ENCODE measurements at regions not wholly inside any gene's neighbourhood (a gene's known extent, or its start where the extent isn't known, plus 50 kb on each side); places are given as distances from the start of the nearest gene placed in this dataset.

DNA sequence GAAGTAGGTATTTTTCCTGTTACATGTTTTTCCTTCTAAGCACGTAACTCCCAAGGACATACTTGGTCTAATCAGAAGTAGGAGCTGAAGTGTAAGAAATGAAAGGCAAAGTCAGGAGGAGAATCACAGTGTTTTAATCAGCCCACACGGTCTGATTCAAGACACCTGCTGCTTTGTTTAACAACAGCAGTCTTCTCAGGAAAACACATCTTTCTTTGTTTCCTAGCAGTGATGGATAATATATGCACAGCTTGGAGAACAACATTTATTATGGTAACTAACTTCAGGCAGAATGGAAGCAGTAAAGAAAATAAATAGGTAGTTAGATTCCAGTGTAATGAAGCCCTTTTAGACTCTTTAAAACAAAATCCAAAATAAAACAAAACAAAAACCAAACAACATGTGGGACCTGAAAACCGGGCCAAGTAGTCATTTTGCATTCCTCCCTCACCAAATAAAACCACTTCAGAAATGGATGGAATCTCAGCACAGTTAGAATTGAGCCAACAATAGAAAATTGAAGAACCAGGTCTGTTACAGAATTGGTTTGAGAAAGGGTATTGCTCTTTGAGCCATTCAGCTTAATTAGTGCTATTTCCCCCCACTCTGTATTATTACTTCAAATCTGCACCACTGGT lies 61.1 kb upstream of the UGP2 start:
- DNase-seq, result no peak

DNA sequence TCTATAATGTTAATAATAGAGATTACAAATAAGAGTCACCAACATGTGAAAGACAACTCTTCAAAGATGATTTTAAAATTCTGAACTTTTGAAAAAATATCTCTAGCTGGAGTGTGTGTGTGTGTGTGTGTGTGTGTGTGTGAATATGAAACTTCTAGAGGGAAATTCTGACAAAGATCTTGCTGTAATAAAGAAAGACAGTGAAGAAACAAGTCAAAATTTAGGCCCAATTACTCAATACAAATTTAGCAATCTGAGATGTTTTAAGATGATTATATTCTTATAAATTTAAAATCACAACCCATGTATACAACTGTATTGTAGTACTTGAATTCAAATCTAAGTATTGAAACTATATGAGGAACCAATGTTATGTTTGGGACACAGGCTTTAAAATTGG lies 57.2 kb upstream of the UGP2 start:
- no peak for DNase-seq

- DNase-seq, result no peak
Observed at GRCh38 chr2:63785096-63785495, 56.6 kb upstream of the UGP2 start.

- peak; percentile 25 for DNase-seq
Observed at GRCh38 chr2:63786471-63786870, 55.2 kb upstream of the UGP2 start.

- peak; percentile 27 for DNase-seq
Observed at GRCh38 chr2:63788071-63788470, 53.6 kb upstream of the UGP2 start.

DNA sequence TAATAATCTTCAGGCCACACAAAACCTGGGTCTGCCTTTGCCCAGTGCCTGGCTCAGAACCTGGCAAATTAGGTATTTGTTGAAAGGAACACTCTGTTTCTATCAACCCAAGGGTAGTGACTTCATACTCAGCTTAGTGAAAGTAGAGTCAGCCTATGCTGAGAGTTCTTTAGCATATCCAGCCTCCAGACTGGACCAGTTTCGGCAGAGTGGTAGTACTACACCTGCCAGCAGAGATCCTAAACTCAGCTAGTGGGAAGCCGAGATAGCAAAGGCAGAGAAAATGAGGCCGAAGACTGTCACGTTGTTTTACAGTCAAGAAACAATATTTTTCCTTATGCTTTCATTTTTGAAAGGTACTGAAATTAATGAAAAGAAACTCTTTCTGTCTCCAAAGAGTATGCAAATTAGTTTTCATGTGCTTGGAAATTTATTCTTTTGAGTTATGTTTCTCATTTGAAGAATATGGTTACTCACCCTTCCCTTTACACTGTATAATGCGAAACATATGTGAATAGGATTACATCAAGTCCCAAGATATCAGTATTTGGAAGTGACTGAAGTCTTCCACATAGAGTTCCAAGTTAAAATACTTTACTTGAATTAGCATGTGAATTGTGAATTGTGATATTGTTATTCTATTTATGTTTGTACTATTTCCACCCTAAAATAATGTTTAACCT lies 52.2 kb upstream of the UGP2 start:
- DNase-seq, result peak; percentile 85

DNA sequence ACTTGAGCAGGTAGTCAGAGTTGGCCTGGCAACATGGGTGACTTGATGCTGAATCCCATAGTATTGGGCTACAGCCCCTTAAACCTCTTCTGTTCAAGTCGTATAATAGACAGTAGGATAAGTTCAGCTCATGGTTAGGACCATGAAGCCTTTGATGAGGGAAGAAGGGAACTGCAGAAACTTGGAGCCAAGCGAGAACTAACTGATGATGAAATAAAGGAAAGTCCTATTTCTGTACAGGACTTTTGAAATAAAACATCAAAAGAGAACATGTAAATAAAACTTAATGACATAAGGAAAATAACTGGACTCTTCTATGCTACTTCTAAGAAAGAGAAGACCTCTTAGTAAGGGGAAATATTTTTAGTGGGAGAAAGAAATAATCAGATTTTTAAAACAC lies 51.2 kb upstream of the UGP2 start:
- DNase-seq, result no peak

DNA sequence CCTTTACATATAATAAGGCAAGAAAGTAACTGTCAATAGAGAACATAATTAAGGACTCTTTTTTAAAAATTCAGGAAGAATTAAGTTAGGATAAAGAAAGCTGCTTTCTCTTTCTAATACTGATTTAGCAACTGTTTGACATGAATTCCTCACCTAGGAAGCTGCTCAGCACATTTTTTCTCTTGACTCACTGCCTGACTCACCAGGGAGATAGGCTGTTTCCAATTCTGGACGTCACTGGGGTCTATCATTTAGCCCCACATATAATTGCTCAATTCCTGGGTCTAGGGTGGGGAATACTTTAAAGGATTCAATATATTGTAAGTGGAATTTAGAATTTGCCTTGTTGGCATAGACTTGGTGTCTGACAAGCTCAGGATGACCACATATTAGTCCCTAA lies 50.8 kb upstream of the UGP2 start:
- peak; percentile 43 for DNase-seq

GRCh38 chr2:63791387-63791786 lies 50.3 kb upstream of the UGP2 start:
- DNase-seq, result no peak

All from muscle of arm (tissue), 1 donor.